ENCODE measurements at regions not wholly inside any gene's neighbourhood (a gene's known extent, or its start where the extent isn't known, plus 50 kb on each side); places are given as distances from the start of the nearest gene placed in this dataset.
"Not testable (repeated sequence)": the region's sequence is repeated elsewhere in the genome, so short reads cannot be mapped to it uniquely, and the experiment has no call there.

DNA sequence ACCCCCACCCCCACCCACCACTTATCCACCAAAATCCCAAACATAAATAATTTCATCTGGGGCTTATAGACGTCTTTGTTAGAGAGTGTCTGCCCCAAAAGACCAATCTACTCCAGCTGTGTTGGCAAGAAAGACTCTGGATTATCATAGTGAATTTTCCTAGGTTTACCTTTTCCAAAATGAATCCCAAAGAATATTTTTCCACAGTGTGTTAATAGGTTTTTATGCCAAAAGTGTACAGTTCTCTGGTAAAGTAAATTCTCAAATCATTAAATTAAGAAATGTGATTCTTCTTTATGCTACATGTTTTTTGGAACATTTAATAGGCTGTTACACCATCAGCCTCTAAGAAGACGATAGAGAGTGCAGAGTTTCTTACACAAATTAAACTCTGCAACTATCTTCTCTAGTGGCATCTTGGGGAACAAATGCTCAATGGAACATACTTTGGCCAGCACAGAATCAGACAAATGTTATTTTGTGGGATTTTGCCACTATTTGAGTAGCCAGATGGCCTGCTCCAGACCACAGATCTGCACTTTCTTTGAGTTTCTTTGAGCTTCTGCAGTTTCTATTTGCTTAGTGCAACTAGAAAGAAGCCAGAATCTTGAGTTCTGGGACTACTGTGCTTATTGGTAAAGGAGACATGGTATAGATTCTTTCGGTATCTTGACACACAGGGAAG lies 206.0 kb downstream of the KIT start:
- FAIRE-seq: no peak

DNA sequence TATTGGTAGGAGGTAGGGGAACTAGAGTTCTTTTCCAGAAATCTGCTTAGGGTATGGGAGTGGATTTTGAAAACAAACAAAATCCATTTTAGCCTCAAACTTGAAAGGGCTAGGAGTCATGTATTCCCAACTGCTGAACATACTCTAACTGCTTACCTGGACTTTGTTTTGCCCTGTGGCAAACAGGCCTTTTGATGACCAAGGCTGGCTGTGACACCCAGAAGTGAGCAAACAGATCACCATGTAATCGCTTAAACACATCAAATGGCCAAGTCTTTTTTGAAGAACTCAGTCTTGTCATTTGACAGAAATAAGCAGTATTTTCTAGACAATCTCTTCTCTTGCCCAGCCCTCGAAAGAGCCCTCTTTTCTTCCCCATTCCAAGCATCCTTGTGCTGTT lies 203.4 kb downstream of the KIT start:
- DNase-seq (ENCODE audit: extremely low spot score, insufficient read length, low read depth) (no peak), FAIRE-seq (no peak)

More for the DNA sequence above, 206.0 kb downstream of the KIT start:
- no peak for DNase-seq (ENCODE audit: extremely low spot score, insufficient read length, low read depth)

DNA sequence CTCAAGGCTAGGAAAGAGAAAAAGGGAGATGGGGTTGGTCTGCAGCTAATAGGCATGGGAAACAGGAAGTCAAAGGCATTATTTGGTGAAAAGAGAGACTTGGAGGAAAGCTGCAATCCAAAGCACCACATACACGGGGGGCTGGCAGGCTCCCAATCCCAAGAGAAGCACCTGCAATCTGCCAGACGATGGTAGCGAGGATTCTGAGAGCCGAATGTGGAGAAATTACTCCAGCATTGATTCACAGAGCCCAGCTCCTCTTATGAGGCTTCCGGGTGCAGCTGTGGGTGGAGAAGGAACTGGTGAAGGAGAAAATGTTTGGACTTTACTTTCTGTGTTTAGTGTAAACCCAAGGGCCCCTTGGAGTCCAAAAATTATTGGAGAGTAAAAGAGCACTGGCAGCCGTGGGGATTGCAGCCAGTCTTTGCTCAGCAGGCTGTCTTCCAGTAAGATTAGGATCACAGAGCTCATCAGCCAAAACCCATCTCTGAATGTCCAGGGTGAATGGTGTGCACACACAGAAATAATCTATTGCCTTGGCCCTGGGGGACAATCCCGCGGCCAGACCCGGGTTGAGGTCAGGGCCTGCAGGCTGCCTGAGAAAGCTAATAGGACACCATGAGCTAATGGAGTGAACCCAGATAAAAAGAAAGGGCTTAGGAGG lies 197.6 kb downstream of the KIT start:
- DNase-seq (ENCODE audit: extremely low spot score, insufficient read length, low read depth) (no peak), FAIRE-seq (no peak)

DNA sequence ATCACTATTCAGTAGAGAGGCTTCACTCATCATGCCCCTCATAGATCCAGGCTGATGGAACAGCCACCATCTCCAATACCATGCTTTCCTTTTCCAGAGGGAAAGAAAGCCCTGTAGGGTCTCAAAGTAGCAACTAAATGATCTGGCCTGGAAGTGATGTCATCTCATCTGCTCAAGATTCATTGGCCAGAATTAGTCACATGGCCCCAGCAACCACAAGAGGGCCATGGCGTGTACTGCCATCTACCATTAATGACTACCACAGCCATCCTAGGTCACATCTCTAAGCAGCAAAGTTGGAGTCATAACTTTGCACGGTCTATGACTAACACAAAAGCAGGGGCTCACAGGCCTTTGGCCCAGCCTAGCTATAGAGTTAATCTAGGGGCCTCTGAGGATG lies 194.8 kb downstream of the KIT start:
- FAIRE-seq: no peak
- DNase-seq (ENCODE audit: extremely low spot score, insufficient read length, low read depth): no peak

DNA sequence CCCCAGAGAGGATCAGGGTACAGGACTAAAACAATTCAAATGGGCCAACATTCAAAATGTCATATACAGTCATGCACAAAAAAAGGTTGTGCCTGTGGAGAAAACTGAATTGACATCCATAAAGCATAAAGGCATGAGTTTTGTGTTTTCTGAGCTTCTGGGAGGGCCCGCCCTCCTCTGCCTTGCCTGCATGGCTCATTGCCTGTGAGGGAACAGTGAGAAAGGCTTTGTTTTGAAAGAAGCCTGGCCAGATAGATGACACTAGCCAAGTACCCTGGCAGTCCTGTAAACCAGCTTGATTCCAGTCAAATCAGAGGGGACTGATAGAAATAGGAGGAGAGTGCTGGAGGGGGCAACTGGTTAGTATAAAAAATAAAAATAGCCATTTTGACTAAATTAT lies 194.3 kb downstream of the KIT start:
- FAIRE-seq (no peak), DNase-seq (ENCODE audit: extremely low spot score, insufficient read length, low read depth) (no peak)

DNA sequence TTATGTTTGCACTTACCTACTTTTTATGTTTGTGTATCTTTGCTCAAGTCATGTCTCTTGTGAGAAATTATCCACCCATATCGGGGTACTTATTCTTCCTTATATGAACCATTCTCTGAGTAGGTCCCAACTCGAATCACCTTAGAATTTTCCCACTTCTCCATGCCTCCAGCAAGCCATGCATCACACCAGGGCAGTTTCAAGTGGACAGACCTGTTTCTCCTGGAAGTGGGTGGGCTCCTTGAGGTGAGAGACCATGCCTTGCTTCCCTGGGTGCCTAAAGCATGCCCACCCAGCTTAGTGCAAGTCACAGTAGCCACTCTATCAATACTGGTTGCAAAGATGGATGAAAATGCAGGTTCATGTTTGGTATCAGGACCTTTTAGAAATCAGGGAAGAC lies 187.2 kb downstream of the KIT start:
- FAIRE-seq: no peak
- DNase-seq (ENCODE audit: extremely low spot score, insufficient read length, low read depth): no peak

DNA sequence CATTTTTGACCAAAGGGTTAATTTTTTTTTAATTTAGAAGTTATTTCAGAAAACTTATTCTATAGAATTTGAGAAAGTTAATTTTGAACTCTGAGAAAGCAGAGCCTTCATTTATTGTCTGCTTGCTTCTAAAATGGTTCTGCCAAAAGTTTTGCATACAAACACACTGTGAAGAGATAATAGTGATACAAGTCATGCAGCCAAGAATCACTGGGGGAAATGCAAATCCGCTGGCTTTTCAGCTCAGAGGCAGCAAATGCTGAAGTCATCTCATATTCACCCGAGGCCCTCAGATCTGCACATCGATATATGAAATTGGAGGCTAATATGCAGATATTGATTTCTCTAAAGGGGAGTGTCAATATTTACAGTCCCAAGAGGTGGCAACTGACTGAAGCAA lies 186.2 kb downstream of the KIT start:
- DNase-seq (ENCODE audit: extremely low spot score, insufficient read length, low read depth): no peak
- FAIRE-seq: no peak

DNA sequence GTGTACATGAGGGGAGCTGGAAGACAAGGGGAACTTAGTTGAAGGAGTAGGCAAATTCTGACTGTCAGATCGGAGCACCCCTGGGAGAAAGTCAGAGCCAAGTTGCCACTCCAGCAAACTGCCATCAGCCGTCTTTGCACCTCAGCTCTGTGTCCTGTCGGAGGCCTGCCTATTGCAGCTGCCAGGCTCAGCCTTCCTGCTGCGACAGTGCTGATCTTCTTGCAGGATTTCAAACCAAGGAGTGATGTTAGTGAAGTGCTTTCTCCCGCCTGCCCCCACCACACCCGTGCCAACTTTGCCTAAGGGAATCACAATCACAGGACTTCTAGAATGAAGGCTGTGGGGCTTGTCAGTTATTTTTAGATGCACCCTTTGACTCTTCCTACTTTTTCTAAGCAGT lies 185.3 kb downstream of the KIT start:
- no peak for FAIRE-seq

DNA sequence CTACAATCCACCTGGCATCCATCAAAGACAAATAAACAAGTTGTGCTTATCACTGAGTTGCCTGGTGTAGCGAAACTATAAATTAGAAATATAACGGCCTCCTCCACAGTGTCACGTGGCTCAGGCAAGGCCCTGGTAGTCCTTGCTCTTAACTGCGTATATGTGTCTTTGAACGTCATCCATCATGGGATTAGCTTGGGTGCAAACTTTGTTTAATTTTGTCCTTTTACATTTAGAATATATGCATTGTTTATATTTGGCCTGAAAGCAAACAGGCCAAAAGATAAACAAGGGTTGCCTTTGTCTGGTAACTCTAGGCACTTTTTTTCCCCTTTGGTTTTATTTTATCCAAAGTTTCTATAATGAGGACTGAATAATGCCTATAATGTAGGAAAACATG lies 184.9 kb downstream of the KIT start:
- no peak for DNase-seq (ENCODE audit: extremely low spot score, insufficient read length, low read depth)
- no peak for FAIRE-seq

More for the DNA sequence above, 185.3 kb downstream of the KIT start:
- no peak for DNase-seq (ENCODE audit: extremely low spot score, insufficient read length, low read depth)

DNA sequence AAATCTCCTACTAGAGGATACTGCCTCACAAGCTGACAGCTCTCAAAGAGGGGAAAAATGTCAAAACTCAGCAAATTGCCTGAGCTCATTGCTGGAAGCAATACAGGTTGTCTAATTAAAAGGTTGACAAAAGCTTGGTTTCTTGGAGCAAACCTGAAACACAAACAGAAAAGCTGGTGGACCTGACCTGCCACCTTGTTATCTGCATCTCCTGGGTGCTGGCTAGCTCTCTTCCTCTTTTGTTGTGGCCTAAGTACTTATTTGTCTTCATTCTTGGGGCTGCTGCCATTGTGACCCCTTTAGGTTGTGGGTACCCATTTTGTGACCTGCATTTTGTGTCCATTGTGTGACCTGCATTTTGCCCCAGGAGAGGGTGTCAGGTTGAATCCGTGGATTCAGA lies 184.5 kb downstream of the KIT start:
- no peak for DNase-seq (ENCODE audit: extremely low spot score, insufficient read length, low read depth)
- FAIRE-seq: no peak

DNA sequence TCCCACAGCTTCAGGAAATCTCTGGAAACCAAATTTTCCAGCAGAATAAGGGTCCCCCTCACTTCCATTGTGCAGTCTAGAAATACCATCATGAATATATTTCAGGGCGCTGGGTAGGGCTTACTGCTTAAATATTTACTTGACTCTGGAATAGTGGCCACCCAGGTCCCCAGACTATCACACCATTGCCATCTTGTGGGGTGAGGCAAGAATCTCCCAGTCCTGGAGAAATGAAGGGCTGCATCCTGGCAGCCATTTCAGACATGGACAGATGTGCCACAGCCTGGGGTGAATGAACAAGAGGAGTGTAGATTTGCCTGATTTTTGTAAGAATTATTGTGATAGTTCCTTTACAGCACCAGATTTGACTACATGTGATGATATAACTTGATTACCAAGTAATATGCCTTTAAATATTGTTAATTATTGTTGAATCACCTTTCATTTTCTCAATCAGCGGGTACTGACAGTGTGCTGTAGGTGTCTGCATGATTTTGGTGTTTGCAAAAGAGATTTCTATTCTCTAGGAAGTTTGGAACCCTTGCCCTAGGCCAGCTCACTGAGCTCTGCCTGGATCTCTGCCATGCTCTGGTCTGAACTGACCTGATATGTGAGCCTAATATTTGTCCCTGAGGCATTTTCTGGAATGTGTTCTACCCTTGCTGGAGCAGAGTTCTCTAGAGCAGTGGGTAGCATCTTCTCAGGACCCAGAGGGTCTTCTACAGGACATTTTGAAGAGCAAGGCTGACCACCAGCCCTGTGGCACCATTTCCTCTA lies 183.4 kb downstream of the KIT start:
- DNase-seq (ENCODE audit: extremely low spot score, insufficient read length, low read depth) (no peak), FAIRE-seq (no peak)

DNA sequence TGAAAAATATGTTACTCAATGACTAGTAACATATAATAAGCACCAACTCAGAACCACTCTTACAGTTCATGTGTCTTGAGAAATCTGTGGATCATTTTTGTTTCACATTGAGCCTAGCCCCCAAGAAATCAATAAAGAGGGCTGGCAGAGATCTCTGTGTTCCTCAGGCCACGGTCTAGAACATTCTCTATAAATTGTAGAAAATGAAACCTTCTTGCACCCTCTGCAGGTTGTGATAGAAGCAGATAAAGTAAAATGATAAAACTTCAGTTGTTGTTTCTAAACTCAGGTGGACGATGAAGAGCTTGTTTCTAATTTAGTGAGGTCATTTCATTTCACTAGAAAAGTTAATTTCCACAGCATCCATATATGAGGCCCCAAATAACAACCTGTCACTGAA lies 182.7 kb downstream of the KIT start:
- DNase-seq (ENCODE audit: extremely low spot score, insufficient read length, low read depth): no peak
- no peak for FAIRE-seq

DNA sequence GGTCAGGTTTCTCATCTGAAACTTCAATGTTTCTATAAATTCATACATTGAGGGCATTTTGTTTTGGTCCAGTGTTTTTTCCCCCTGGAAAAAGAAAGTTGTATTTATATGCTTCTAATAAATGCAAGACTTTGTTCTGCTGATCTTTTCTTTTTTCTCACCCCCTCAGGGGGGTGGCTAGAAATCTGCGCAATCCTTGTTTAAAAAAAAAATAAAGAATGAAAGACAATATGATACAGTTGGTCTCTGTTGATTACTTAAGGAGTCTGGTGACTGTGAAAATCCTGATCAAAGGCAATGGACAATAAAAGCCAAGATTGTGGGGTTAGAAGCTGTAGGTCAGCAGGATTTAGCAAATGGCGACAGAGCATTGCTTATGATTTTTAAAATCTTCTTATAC lies 180.5 kb downstream of the KIT start:
- FAIRE-seq (no peak), DNase-seq (ENCODE audit: extremely low spot score, insufficient read length, low read depth) (no peak)

DNA sequence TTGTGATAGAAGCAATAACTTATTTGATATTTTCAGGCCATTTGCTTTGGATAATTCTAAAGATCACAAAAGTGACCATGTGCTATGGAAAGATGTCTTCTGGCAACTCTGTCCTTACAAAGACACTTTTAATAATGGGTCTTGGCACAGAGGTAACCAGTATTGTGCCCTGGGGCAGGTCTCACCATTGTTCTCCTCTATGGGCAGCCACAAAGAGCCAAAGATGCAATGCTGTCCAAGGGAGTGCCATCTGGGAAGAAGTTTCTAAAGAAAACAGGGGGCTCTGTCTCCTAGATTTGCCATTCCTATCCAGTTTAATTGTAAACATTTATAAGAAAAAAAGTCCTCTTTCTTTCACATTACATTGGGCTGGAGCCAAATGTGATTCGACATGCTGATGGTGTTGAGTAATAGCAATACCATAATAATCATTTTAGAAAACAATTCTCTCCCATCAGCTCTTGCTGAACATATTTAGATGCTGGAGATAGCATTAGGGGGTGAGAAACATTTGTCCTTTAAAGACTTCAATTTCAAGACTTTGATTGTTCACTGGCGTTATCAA lies 179.9 kb downstream of the KIT start:
- DNase-seq (ENCODE audit: extremely low spot score, insufficient read length, low read depth) (no peak), FAIRE-seq (no peak)

DNA sequence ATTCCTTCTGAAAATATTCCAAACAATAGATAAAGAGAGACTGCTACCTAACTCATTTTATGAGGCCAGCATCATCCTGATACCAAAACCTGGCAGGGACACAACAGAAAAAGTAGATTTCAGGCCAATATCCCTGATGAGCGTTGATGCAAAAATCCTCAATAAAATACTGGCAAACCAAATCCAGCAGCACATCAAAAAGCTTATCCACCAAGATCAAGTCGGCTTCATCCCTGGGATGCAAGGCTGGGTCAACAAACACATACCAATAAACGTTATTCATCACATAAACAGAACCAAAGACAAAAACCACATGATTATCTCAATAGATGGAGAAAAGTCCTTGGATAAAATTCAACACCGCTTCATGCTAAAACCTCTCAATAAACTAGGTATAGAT lies 170.6 kb downstream of the KIT start:
- FAIRE-seq; DNase-seq (ENCODE audit: extremely low spot score, insufficient read length, low read depth): not testable (repeated sequence)

DNA sequence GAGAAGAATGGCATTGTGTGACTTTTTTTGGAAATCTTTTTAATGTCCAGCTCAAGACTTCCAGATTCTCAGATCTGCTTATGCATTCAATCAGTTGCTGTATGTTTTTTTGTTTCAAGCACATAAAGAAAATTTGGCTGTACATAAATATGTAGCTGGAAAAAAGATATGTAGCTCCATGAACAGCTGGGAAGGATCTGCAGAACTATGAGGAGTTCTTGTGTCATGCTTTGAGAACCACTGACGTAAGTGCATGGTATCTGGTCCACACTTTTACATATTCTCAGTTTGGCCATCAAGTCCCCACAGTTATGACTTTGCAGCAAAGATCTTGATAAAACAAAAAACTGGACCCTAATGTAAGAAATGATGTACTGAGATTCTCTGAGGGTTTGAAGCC lies 165.9 kb downstream of the KIT start:
- FAIRE-seq (no peak), DNase-seq (ENCODE audit: extremely low spot score, insufficient read length, low read depth) (no peak)

DNA sequence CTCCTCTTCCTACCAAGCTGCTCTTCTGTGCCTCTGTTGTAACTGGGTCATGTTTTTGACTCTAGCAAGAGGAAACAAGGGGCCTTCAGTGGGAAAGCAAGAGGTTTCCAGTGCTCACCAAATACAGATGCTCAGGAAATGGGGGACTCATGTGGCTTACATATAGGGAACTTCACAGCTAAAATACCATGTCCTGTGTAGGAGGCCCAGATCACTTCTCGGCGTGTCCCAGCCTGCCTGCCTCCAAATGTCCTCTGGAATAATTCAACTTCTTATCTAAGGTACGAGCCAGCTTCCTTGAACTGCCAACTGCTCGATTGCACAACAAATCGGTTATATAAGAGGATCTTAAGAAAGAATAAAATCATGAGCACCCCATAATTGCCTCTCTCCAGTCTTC lies 161.3 kb downstream of the KIT start:
- DNase-seq (ENCODE audit: extremely low spot score, insufficient read length, low read depth) (no peak), FAIRE-seq (no peak)

DNA sequence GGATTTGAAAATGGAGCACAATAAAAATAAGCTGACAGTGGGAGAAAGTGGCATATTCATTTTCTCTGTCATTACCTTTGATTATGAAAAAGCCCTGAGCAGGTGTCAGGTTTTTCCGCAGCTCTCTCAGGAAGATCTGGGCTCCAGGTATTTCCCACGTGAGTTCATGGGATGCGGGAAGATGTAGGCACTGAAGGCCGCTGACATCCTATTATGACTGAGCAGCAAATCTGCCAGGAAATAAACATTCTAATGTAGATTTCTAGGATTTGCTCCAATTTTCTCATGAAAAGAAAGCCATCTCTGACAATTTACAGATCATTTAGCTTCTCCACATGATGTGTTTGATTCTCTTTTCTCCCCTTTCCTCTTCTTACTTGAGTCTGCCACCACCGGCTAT lies 160.7 kb downstream of the KIT start:
- FAIRE-seq (no peak), DNase-seq (ENCODE audit: extremely low spot score, insufficient read length, low read depth) (no peak)

DNA sequence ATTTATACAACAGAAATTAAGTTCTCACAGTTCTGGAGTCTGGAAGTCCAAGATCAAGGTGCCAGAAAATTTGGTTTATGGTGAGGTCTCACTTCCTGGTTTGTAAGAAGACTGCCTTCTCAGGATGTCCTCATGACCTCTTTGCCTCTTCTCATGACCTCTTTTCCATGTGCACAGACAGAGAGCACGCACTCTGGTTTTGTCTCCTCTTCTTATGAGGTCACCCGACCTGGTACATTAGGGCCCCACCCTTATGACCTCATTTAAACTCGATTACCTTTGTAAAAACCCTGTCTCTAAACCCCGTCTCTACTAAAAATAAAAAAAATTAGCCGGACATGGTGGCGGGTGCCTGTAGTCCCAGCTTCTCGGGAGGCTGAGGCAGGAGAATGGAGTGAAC lies 155.9 kb downstream of the KIT start:
- FAIRE-seq (no peak), DNase-seq (ENCODE audit: extremely low spot score, insufficient read length, low read depth) (no peak)

DNA sequence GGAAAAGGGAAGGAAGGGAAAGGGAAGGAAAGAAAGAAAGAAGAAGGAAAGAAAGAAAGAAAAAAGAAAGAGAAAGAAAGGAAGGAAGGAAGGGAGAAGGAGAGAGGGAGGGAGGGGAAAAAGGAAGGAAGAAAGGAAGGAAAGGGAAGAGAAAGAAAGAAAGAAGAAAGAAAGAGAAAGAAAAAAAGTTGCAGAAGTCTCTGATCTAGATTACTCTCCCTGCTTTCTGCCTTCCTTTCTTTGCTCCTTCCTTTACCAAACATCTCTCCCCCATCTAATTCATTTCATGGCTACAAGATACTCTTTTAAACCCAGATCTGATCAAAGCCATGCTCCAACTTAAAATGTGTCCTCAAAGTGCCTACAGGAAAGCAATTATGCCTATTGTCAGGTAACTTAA lies 148.6 kb downstream of the KIT start:
- DNase-seq (ENCODE audit: extremely low spot score, insufficient read length, low read depth) (no peak), FAIRE-seq (no peak)

DNA sequence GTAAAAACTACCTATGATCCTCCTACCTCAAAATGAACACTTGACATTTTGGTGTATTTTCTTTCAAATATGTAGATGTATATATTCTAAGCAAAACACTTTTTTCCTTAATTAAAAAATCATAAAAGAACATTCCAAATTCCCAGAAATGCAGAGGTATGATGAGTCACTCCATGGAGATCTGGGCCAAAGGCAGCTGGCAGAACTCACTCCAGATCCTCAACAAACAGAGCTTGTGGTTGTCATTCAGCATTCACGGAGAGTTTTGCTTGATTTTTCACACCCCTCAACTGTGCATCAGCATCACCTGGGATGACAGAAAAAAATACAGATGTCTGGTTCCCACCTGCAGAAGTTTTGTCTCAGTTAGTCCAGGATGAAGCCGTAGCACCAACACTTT lies 144.6 kb downstream of the KIT start:
- no peak for FAIRE-seq
- DNase-seq (ENCODE audit: extremely low spot score, insufficient read length, low read depth): no peak
